T-cell (primary cell): ENCODE measurements at regions not wholly inside any gene's neighbourhood (a gene's known extent, or its start where the extent isn't known, plus 50 kb on each side); places are given as distances from the start of the nearest gene placed in this dataset.

Experiments
- ATAC-seq, 4 experiments: fragments of 200-7000 bp in 3 of 4; fragments of 150-1000 bp in 1 of 4; cut with Tn5 transposase; replicated peaks in 1 of 4; 1 replicate in 3 of 4; 2 replicates in 1 of 4; pipeline ENCODE4 v1.10.0; 2021; ENCODE audit warnings: moderate library complexity in 3 of 4, mild to moderate bottlenecking in 2 of 4, moderate number of reproducible peaks in 1 of 4
- CTCF ChIA-PET, 2 donors: fragments of 300-600 bp; sonication (Branson Sonifier 250); formaldehyde crosslinking; loops; one replicate each; lab custom pipeline; 2022; ENCODE audit warnings: antibody characterized with exemption in 2 of 2; lab: Charles Lee
- POLR2A ChIA-PET, 2 donors: fragments of 300-600 bp; sonication (Branson Sonifier 250); formaldehyde crosslinking; loops; one replicate each; lab custom pipeline; 2022; ENCODE audit warnings: antibody characterized with exemption in 2 of 2; lab: Charles Lee
- DNase-seq, 35 experiments: peaks; one replicate each; pipeline versions ENCODE4 v3.0.0 to v3.0.0-alpha.2; 2013 to 2023
- H3K27ac ChIP-seq: one replicate; pipeline ENCODE4 v1.5.1; 2013; ENCODE audit warnings: low read length
- H3K27me3 ChIP-seq, 2 experiments: replicated peaks in 1 of 2; 1 replicate in 1 of 2; 2 replicates in 1 of 2; pipeline versions ENCODE4 v1.6.1 to v1.7.0; 2013; ENCODE audit warnings: low read length in 1 of 2, mixed read lengths in 1 of 2; ENCODE audit not compliant: control insufficient read depth in 2 of 2, insufficient read depth in 2 of 2; ENCODE audit errors: extremely low read depth in 1 of 2
- H3K36me3 ChIP-seq, 2 donors: 1 replicate in 1 of 2; 2 replicates in 1 of 2; pipeline versions ENCODE4 v1.6.1 to v1.7.0; 2013; ENCODE audit warnings: low read length in 1 of 2; ENCODE audit not compliant: control insufficient read depth in 2 of 2, insufficient read depth in 1 of 2; ENCODE audit errors: extremely low read depth in 1 of 2
- H3K4me1 ChIP-seq, 2 experiments: 1 replicate in 1 of 2; 2 replicates in 1 of 2; pipeline versions ENCODE4 v1.6.1 to v1.7.0; 2013; ENCODE audit warnings: low read length in 2 of 2, mixed read lengths in 1 of 2; ENCODE audit not compliant: insufficient read depth in 2 of 2, control insufficient read depth in 1 of 2; ENCODE audit errors: extremely low read depth in 1 of 2
- H3K4me3 ChIP-seq, 2 donors: 1 replicate in 1 of 2; 2 replicates in 1 of 2; pipeline versions ENCODE4 v1.5.1 to v1.7.0; 2013; ENCODE audit warnings: mild to moderate bottlenecking in 2 of 2, low read length in 1 of 2, moderate library complexity in 1 of 2; ENCODE audit not compliant: control insufficient read depth in 1 of 2; ENCODE audit errors: extremely low read depth in 1 of 2
- H3K9me3 ChIP-seq: 2 replicates; pipeline ENCODE4 v1.7.0; 2013
- H3K27ac Mint-ChIP-seq, 2 donors: one replicate each; pipeline ENCODE4 v1.8.0; 2020 to 2021; ENCODE audit warnings: mild to moderate bottlenecking in 2 of 2, mixed read lengths in 2 of 2
- H3K27me3 Mint-ChIP-seq, 2 donors: one replicate each; pipeline ENCODE4 v1.8.0; 2021 to 2022; ENCODE audit warnings: mixed read lengths in 2 of 2
- H3K36me3 Mint-ChIP-seq: one replicate; pipeline ENCODE4 v1.8.0; 2021; ENCODE audit warnings: mixed read lengths
- H3K4me1 Mint-ChIP-seq, 3 donors: one replicate each; pipeline ENCODE4 v1.8.0; 2020 to 2022; ENCODE audit warnings: mixed read lengths in 3 of 3, mild to moderate bottlenecking in 1 of 3
- H3K4me3 Mint-ChIP-seq, 3 donors: one replicate each; pipeline ENCODE4 v1.8.0; 2020 to 2022; ENCODE audit warnings: mild to moderate bottlenecking in 3 of 3, mixed read lengths in 3 of 3, moderate library complexity in 3 of 3
- H3K9me3 Mint-ChIP-seq, 3 donors: one replicate each; pipeline ENCODE4 v1.8.0; 2020 to 2022; ENCODE audit warnings: mixed read lengths in 3 of 3
- WGBS: methylation state at CpG from one replicate; pipeline ENCODE4 v1.1.5; 2013; ENCODE audit warnings: missing lambda C conversion rate; ENCODE audit not compliant: insufficient coverage; 5-methylcytosine and 5-hydroxymethylcytosine counted together

DNA sequence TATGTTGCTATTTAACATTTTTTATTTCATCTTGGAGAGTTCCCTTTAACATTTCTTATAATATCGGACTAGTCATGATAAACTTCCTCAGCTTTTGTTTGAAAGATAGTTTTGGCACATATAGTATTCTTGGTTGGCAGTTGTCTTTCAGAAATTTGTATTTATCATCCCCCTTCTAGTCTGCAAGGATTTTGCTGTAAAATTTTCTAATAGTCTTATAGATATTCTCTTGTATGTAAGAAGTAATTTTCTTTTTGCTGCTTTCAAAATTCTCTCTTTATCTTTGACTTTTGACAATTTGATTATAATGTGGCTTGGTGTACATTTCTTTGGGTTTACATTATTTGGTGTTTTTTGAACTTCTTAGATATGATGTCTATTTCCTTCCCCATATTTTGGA lies 116.0 kb upstream of the AVPR1A start:
- Histone ChIP-seq H3K36me3 (no peaks in the 10 kb centered on the region), H3K27me3 (no peaks in the 10 kb centered on the region), H3K27ac (no peak overlapping the region), H3K4me1 (no peaks in the 10 kb centered on the region), H3K4me3 (no peak overlapping the region), H3K9me3 (peaks cover 2% of the 10 kb centered on the region)
- ATAC-seq = no peak
- H3K4me3 Mint-ChIP-seq = no peak overlapping the region
- CTCF ChIA-PET = no interaction called here
- no peak for DNase-seq
- H3K9me3 Mint-ChIP-seq = peaks cover 13 to 42% (median 26%) of the 10 kb centered on the region in 3 donors
- POLR2A ChIA-PET = no interaction called here
- H3K4me1 Mint-ChIP-seq = no peaks in the 10 kb centered on the region
- no peak overlapping the region for H3K27ac Mint-ChIP-seq
- no CpG with 5 or more reads among the region's 1 CpG for WGBS
- no peaks in the 10 kb centered on the region for H3K36me3 Mint-ChIP-seq
- no peaks in the 10 kb centered on the region for H3K27me3 Mint-ChIP-seq

DNA sequence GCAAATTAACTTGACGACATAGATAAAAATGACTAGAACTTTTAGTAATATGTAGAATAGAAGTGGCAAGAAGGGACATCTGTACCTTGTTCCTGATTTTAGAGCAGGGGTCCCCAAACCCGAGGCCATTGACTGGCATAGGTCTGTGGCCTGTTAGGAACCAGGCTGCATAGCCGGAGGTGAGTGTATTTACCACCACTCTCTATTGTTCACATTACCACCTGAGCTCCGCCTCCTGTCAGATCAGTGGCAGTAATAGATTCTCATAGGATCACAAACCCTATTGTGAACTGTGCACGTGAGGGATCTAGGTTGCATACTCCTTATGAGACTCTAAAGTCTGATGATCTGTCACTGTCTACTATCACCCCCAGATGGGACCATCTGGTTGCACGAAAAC lies 113.6 kb upstream of the AVPR1A start:
- H3K4me1 ChIP-seq = no peaks in the 10 kb centered on the region
- no peaks in the 10 kb centered on the region for H3K27me3 ChIP-seq
- H3K36me3 ChIP-seq = no peaks in the 10 kb centered on the region
- H3K4me3 Mint-ChIP-seq = no peak overlapping the region
- no peak for ATAC-seq
- POLR2A ChIA-PET = no interaction called here
- H3K36me3 Mint-ChIP-seq = no peaks in the 10 kb centered on the region
- H3K9me3 ChIP-seq = peaks cover 2% of the 10 kb centered on the region
- no peaks in the 10 kb centered on the region for H3K4me1 Mint-ChIP-seq
- H3K27ac ChIP-seq = no peak overlapping the region
- no peak overlapping the region for H3K4me3 ChIP-seq
- H3K27me3 Mint-ChIP-seq = no peaks in the 10 kb centered on the region
- DNase-seq = no peak
- 82% methylated on average over 2 of the region's 6 CpGs for WGBS
- H3K9me3 Mint-ChIP-seq = peaks cover 10 to 32% (median 23%) of the 10 kb centered on the region in 3 donors
- CTCF ChIA-PET = no interaction called here
- no peak overlapping the region for H3K27ac Mint-ChIP-seq

DNA sequence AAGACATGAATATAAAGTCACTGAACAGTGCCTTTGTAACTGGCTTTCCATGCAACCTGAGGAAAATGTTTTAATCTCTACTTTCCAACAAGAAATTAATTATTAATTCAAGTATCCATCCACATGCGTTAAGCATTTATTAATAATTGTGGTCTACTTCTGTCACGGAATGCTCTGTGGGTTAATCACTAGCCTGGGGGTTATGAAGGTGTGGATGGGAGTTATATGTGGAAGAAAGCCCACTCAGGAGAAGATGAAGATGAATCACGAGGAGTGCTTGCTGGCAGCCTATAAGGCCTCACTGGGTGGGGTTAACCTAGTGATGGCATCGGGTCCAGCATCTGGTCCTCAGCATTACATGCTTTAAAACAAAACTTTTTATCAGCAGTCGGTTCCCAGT lies 99.5 kb upstream of the AVPR1A start:
- no peak overlapping the region for H3K27ac Mint-ChIP-seq
- peaks cover 0 to 1% of the 10 kb centered on the region in 2 donors for H3K27me3 Mint-ChIP-seq
- Histone ChIP-seq H3K9me3 (no peaks in the 10 kb centered on the region), H3K36me3 (no peaks in the 10 kb centered on the region), H3K27ac (no peak overlapping the region), H3K4me1 (no peaks in the 10 kb centered on the region), H3K27me3 (no peaks in the 10 kb centered on the region), H3K4me3 (no peak overlapping the region)
- CTCF ChIA-PET = no interaction called here
- ATAC-seq = no peak
- H3K4me1 Mint-ChIP-seq = no peaks in the 10 kb centered on the region
- H3K4me3 Mint-ChIP-seq = no peak overlapping the region
- no peak for DNase-seq
- 70% methylated on average over 2 of the region's 5 CpGs for WGBS
- POLR2A ChIA-PET = no interaction called here
- H3K36me3 Mint-ChIP-seq = no peaks in the 10 kb centered on the region
- H3K9me3 Mint-ChIP-seq = peaks cover 0 to 8% (median 0%) of the 10 kb centered on the region in 3 donors

DNA sequence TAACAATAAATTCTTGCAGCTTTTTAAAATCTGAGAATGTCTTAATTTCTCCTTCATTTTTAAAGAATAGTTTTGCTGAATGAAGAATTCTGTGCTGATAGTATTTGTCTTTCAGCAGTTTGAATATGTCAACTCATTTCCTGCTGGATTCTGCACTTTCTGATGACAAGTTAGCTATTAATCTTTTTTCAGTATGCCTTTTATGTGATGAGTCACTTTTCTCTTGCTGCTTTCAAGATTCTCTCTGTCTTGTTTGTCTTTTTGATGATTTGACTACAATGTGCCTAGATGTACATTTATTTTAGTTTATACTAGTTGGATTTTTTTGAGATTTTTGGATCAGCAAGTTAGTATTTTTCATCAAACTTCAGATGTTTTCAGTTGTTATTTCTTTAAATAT lies 87.9 kb upstream of the AVPR1A start:
- no peaks in the 10 kb centered on the region for H3K4me1 ChIP-seq
- H3K36me3 ChIP-seq = no peaks in the 10 kb centered on the region
- H3K27me3 ChIP-seq = no peaks in the 10 kb centered on the region
- Mint-ChIP-seq H3K36me3 (no peaks in the 10 kb centered on the region), H3K4me3 (no peak overlapping the region), H3K27me3 (no peaks in the 10 kb centered on the region), H3K4me1 (no peaks in the 10 kb centered on the region), H3K9me3 (peaks cover 3 to 14% (median 8%) of the 10 kb centered on the region in 3 donors), H3K27ac (no peak overlapping the region)
- no peak for DNase-seq
- ChIA-PET CTCF (no interaction called here), POLR2A (no interaction called here)
- no peak overlapping the region for H3K4me3 ChIP-seq
- no peak overlapping the region for H3K27ac ChIP-seq
- no peak for ATAC-seq
- H3K9me3 ChIP-seq = no peaks in the 10 kb centered on the region

DNA sequence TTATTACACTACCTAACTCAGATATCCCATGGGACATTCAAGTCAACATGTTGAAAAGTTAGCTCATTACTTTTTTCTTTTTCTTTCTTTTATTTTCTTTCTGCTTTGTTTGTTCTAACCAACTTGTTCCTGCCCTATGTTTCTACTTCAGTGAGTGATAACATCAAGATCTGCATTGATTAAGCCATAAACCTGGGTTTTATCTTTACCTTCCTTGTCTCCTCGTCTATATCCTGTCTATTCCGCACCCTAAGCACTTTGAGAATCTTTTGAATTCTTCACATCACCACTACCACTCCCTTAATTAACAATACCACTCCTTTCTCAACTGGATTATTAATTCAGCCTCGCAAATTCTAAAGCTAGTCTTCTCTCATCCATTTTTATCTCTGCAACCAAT lies 81.9 kb upstream of the AVPR1A start:
- ChIA-PET POLR2A (no interaction called here), CTCF (no interaction called here)
- H3K4me3 ChIP-seq = no peak overlapping the region
- H3K36me3 ChIP-seq = no peaks in the 10 kb centered on the region
- ATAC-seq = no peak
- Mint-ChIP-seq H3K4me1 (no peaks in the 10 kb centered on the region), H3K9me3 (peaks cover 0 to 3% (median 0%) of the 10 kb centered on the region in 3 donors), H3K27me3 (no peaks in the 10 kb centered on the region), H3K4me3 (no peak overlapping the region), H3K27ac (no peak overlapping the region), H3K36me3 (no peaks in the 10 kb centered on the region)
- H3K27ac ChIP-seq = no peak overlapping the region
- no peak for DNase-seq
- H3K27me3 ChIP-seq = no peaks in the 10 kb centered on the region
- no peaks in the 10 kb centered on the region for H3K4me1 ChIP-seq
- WGBS = 51% methylated on average over 3 of the region's 3 CpGs
- H3K9me3 ChIP-seq = no peaks in the 10 kb centered on the region

DNA sequence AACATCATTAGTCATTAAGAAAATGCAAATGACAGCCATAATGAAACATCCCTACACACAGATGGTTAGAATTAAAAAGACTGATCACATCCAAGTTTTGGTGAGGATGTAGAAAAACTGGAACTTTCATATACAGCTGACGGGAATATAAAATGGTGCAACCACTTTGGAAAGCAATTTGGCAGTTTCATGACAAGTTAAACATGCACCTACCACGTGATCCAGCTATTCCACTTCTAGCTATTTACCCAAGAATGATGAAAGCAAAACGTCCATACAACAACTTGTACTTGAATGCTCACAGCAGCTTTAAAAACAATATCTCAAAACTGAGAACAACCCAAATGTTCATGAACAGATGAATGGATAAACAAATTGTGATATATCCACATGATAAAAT lies 77.9 kb upstream of the AVPR1A start:
- H3K4me3 ChIP-seq = no peak overlapping the region
- Mint-ChIP-seq H3K4me1 (no peaks in the 10 kb centered on the region), H3K27me3 (no peaks in the 10 kb centered on the region), H3K9me3 (peaks cover 0 to 3% (median 0%) of the 10 kb centered on the region in 3 donors), H3K36me3 (no peaks in the 10 kb centered on the region), H3K27ac (no peak overlapping the region), H3K4me3 (no peak overlapping the region)
- ChIA-PET CTCF (no interaction called here), POLR2A (no interaction called here)
- no peaks in the 10 kb centered on the region for H3K4me1 ChIP-seq
- ATAC-seq (no peak), DNase-seq (no peak)
- no peaks in the 10 kb centered on the region for H3K27me3 ChIP-seq
- H3K36me3 ChIP-seq = no peaks in the 10 kb centered on the region
- no peak overlapping the region for H3K27ac ChIP-seq
- WGBS = 0% methylated on average over 1 of the region's 3 CpGs
- H3K9me3 ChIP-seq = no peaks in the 10 kb centered on the region

DNA sequence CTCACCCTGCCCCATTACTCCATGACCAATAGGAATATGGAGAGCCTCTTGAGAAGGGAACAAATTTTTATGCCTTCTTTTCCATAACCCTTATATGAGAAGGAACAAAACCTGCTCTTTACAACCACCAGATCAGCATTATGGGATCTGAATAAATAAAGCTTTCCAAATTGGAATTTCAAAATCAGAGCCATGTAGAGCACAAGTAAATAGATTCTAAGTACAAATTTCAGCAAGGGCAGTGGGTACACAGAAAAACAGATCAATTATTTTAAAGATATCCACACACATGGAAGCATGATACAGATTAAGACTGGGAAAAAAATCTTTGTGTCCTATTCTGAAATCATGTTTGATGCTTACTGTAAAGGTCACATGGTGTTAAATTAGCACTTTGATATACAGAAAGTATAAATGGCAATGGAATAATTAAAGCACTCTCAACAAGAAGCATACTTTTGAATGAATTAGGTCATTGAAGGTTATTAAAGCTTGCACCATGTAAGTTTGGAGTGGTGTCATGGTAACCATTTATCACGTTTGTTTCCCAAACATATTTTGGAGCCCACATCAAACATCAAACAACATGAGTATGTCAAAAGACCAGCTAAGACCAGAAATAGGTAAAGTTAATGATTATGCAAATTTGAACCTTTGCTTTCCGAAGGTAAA lies 75.9 kb upstream of the AVPR1A start:
- Mint-ChIP-seq H3K4me3 (no peak overlapping the region), H3K27me3 (no peaks in the 10 kb centered on the region), H3K27ac (no peak overlapping the region), H3K36me3 (no peaks in the 10 kb centered on the region), H3K9me3 (peaks cover 0 to 3% (median 0%) of the 10 kb centered on the region in 3 donors), H3K4me1 (no peaks in the 10 kb centered on the region)
- no CpG with 5 or more reads among the region's 2 CpGs for WGBS
- Histone ChIP-seq H3K4me1 (no peaks in the 10 kb centered on the region), H3K27me3 (no peaks in the 10 kb centered on the region), H3K9me3 (no peaks in the 10 kb centered on the region), H3K27ac (no peak overlapping the region), H3K36me3 (no peaks in the 10 kb centered on the region), H3K4me3 (no peak overlapping the region)
- DNase-seq (no peak), ATAC-seq (no peak)
- POLR2A ChIA-PET = no interaction called here
- CTCF ChIA-PET = no interaction called here
